DOHH2 (cell line): ENCODE measurements at regions not wholly inside any gene's neighbourhood (a gene's known extent, or its start where the extent isn't known, plus 50 kb on each side); places are given as distances from the start of the nearest gene placed in this dataset.

Experiments used
- H3F3A ChIP-seq: fragments of 200-600 bp; sonication (generic), shearing (Covaris generic); 2 replicates; pipeline ENCODE4 v1.6.0; 2016; ENCODE audit warnings: antibody characterized with exemption, mild to moderate bottlenecking; ENCODE audit not compliant: control insufficient read depth, insufficient read depth
- H3K27ac ChIP-seq: fragments of 200-600 bp; sonication (generic); 2 replicates; pipeline ENCODE4 v1.5.1; 2014; ENCODE audit warnings: low read depth, mild to moderate bottlenecking, low read length, moderate library complexity
- H3K27me3 ChIP-seq: fragments of 200-600 bp; sonication (generic); 2 replicates; pipeline ENCODE4 v1.6.1; 2014; ENCODE audit warnings: mild to moderate bottlenecking, low read length, mixed read lengths; ENCODE audit not compliant: control insufficient read depth
- H3K36me3 ChIP-seq: fragments of 200-600 bp; sonication (generic); 2 replicates; pipeline ENCODE4 v1.6.1; 2014; ENCODE audit warnings: mild to moderate bottlenecking, low read length, moderate library complexity, mixed read lengths; ENCODE audit not compliant: control insufficient read depth
- H3K4me1 ChIP-seq: fragments of 200-600 bp; sonication (generic); 2 replicates; pipeline ENCODE4 v1.6.1; 2014; ENCODE audit warnings: mild to moderate bottlenecking, low read length, mixed read lengths; ENCODE audit not compliant: control insufficient read depth
- H3K4me2 ChIP-seq: fragments of 200-600 bp; sonication (generic); 2 replicates; pipeline ENCODE4 v1.6.0; 2014; ENCODE audit warnings: mild to moderate bottlenecking, low read length, moderate library complexity
- H3K4me3 ChIP-seq: fragments of 200-600 bp; sonication (generic); 2 replicates; pipeline ENCODE4 v1.5.1; 2014; ENCODE audit warnings: mild to moderate bottlenecking, low read length, mixed read lengths
- H3K79me2 ChIP-seq: fragments of 200-600 bp; sonication (generic); 2 replicates; pipeline ENCODE4 v1.6.1; 2014; ENCODE audit warnings: mild to moderate bottlenecking, low read length, mixed read lengths; ENCODE audit not compliant: control insufficient read depth
- H3K9me2 ChIP-seq: fragments of 200-600 bp; sonication (generic); replicated peaks from 2 replicates; pipeline ENCODE4 v1.6.1; 2014; ENCODE audit warnings: mild to moderate bottlenecking, low read length, mixed read lengths; ENCODE audit not compliant: control insufficient read depth
- H3K9me3 ChIP-seq: fragments of 200-600 bp; sonication (generic); 2 replicates; pipeline ENCODE4 v1.6.1; 2014; ENCODE audit warnings: antibody characterized with exemption, low read length, mixed read lengths; ENCODE audit not compliant: control insufficient read depth, insufficient read depth
- H4K20me1 ChIP-seq: fragments of 200-600 bp; sonication (generic); 2 replicates; pipeline ENCODE4 v1.6.0; 2014; ENCODE audit warnings: low read depth, mild to moderate bottlenecking, antibody characterized with exemption, low read length, moderate library complexity; ENCODE audit not compliant: control insufficient read depth, insufficient read depth
- EZH2phosphoT487 ChIP-seq: fragments of 200-600 bp; sonication (generic); IDR thresholded peaks from 2 replicates; pipeline ENCODE4 v1.6.1; 2017; ENCODE audit warnings: borderline replicate concordance, mild to moderate bottlenecking, antibody characterized with exemption, low read length, moderate library complexity, mixed read lengths
- TF ChIP-seq, protein P1 (sequence below): fragments of 200-600 bp; sonication (generic); IDR thresholded peaks from one replicate; pipeline ENCODE4 v1.5.1; 2014; ENCODE audit warnings: antibody characterized with exemption, mild to moderate bottlenecking, low read depth, low read length; ENCODE audit not compliant: poor library complexity, severe bottlenecking

DNA sequence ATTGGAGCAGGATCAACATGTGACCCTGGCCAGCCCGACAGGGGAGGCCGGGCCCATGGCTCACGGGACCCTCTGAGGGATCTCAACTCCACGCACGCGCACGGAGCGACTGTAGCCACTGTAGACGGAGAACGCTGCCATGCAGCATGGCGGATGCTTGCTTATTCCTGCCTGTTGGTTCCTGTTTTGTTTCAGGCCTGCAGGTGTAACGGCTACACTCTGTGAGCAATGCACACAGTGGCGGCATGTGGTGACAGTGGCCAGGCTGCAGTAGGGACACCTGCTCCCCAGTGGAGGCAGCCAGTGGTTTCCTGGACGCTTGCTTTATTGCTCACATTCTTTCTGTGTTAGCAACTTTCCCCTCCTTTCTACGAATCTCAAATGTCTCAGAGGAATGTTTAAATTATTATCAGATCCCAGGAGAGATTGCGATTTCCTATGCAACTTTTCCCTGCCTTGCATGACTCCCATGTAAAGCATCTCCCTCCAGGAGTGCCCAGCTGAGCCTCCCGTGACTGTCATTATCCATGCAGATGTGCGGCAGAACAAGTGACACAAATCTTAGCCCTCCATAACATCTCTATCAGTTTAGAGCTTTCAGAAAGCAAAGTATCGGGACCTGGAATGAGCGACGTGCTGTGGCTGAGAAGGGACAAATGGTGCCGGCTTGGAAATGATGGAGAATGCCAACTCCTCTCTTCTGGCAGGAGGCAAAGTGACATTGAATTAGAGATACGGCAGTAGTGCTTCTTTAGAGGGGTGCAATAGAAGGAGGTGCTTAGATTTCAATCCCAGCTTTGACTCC is 209.7 kb downstream of the ASB1 start:
- no peaks in the 10 kb centered on the region for H4K20me1 ChIP-seq
- no peaks in the 10 kb centered on the region for H3K27me3 ChIP-seq
- H3K36me3 ChIP-seq: no peaks in the 10 kb centered on the region
- H3K9me3 ChIP-seq: no peaks in the 10 kb centered on the region
- no peak for TF ChIP-seq EZH2phosphoT487
- H3K4me2 ChIP-seq: no peak overlapping the region
- H3K9me2 ChIP-seq: no peaks in the 10 kb centered on the region
- no peaks in the 10 kb centered on the region for H3K4me1 ChIP-seq
- no peak overlapping the region for H3K4me3 ChIP-seq
- no peaks in the 10 kb centered on the region for H3K79me2 ChIP-seq
- H3K27ac ChIP-seq: no peak overlapping the region
- no peaks in the 10 kb centered on the region for H3F3A ChIP-seq

DNA sequence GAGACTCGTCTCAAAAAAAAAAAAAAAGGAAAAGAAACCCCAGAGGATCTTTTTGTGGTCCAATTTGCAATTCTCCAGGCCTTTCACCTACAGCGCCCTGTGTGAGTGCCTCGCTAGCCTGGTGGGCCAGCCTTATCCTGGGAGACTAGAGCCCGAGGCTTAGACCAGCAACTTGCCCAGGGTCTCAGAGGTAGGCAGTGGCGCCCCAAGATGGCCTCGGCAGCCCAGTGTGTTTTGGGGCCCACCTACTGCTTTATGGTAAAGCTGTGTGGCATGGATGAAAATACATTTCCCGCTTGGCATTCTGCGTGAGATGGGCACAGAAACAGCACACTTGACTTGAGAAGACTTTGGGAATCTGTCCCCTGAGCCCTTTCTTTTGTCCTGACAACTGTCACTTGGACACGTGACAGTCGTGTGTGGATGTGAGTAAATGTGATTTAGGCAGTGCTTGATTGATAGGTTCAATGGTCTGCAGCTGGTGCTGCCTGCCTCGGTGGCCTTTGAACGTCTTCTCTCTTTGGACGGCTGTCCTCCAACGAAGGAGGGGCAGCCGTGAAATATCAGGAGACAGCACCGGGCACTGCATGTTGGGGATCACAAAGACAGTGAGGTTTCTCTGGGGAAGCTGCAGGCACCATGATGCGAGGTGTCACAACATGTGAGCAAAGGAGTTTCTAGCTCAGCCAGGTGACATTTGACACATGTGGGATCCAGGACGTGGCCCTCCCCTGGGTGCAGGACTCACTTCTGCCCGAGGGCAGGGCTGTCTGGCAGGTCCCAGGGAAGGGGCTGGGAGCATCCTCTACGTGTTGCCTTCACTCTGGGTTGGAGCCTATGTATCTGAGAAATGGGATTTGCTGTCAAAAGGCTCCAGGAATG is 209.5 kb upstream of the TWIST2 start:
- Histone ChIP-seq H3K27ac (no peak overlapping the region), H3K36me3 (no peaks in the 10 kb centered on the region), H3K9me3 (no peaks in the 10 kb centered on the region), H3K27me3 (no peaks in the 10 kb centered on the region), H3K4me2 (no peak overlapping the region), H3K4me1 (no peaks in the 10 kb centered on the region), H3F3A (no peaks in the 10 kb centered on the region), H3K79me2 (no peaks in the 10 kb centered on the region), H4K20me1 (no peaks in the 10 kb centered on the region), H3K9me2 (no peaks in the 10 kb centered on the region), H3K4me3 (no peak overlapping the region)
- TF ChIP-seq, protein P1, sequence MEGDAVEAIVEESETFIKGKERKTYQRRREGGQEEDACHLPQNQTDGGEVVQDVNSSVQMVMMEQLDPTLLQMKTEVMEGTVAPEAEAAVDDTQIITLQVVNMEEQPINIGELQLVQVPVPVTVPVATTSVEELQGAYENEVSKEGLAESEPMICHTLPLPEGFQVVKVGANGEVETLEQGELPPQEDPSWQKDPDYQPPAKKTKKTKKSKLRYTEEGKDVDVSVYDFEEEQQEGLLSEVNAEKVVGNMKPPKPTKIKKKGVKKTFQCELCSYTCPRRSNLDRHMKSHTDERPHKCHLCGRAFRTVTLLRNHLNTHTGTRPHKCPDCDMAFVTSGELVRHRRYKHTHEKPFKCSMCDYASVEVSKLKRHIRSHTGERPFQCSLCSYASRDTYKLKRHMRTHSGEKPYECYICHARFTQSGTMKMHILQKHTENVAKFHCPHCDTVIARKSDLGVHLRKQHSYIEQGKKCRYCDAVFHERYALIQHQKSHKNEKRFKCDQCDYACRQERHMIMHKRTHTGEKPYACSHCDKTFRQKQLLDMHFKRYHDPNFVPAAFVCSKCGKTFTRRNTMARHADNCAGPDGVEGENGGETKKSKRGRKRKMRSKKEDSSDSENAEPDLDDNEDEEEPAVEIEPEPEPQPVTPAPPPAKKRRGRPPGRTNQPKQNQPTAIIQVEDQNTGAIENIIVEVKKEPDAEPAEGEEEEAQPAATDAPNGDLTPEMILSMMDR: no peak
- no peak for TF ChIP-seq EZH2phosphoT487

DNA sequence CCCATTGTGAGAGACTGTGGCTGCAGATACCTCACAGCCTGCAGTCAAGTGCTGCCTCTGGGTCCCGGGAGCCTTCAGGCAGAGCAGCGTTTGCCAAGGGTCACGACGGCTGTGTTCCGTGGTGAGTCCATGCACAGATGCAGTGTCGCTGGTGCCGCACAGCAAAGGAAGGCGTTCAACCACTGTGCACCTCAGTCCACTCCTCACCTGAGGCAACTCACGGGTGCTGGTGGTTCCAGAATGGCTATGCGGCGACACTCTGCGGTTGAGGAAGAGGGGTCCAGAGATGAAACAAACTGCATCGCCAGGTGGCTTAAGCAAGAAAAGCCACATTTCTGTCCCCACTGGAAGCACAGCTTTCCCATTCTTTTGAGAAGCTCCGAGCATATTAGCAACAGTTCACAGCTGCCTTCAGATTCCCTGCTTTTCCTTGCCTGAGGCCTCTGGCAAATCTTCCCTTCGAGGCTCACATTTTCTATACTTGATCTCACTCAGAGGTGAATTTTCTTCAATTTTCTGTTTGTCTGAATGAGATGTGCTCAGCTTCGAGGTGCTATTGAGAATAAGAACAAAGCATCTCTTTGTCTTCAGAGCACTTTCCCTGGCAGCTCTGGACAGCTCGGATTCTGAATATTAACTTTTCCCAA is 208.8 kb upstream of the TWIST2 start:
- H3K27me3 ChIP-seq: 0 out of 2 replicates have a peak, but pooled peaks cover 1% of the 10 kb centered on the region
- H3K9me2 ChIP-seq: no peaks in the 10 kb centered on the region
- H3K79me2 ChIP-seq: no peaks in the 10 kb centered on the region
- H3K27ac ChIP-seq: no peak overlapping the region
- no peak overlapping the region for H3K4me3 ChIP-seq
- no peak for TF ChIP-seq EZH2phosphoT487
- TF ChIP-seq, protein P1: no peak
- H3F3A ChIP-seq: no peaks in the 10 kb centered on the region
- H3K4me1 ChIP-seq: no peaks in the 10 kb centered on the region
- H3K36me3 ChIP-seq: no peaks in the 10 kb centered on the region
- H3K4me2 ChIP-seq: no peak overlapping the region
- no peaks in the 10 kb centered on the region for H3K9me3 ChIP-seq
- H4K20me1 ChIP-seq: no peaks in the 10 kb centered on the region
